ENCODE measurements at regions not wholly inside any gene's neighbourhood (a gene's known extent, or its start where the extent isn't known, plus 50 kb on each side); places are given as distances from the start of the nearest gene placed in this dataset.

GRCh38 chr20:40589581-40589980 is 99.5 kb downstream of the MAFB start:
- TF ChIP-seq, protein P1, sequence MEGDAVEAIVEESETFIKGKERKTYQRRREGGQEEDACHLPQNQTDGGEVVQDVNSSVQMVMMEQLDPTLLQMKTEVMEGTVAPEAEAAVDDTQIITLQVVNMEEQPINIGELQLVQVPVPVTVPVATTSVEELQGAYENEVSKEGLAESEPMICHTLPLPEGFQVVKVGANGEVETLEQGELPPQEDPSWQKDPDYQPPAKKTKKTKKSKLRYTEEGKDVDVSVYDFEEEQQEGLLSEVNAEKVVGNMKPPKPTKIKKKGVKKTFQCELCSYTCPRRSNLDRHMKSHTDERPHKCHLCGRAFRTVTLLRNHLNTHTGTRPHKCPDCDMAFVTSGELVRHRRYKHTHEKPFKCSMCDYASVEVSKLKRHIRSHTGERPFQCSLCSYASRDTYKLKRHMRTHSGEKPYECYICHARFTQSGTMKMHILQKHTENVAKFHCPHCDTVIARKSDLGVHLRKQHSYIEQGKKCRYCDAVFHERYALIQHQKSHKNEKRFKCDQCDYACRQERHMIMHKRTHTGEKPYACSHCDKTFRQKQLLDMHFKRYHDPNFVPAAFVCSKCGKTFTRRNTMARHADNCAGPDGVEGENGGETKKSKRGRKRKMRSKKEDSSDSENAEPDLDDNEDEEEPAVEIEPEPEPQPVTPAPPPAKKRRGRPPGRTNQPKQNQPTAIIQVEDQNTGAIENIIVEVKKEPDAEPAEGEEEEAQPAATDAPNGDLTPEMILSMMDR (conservative IDR thresholded peaks at IDR 0.05): no peak

GRCh38 chr20:40588891-40589290 is 100.1 kb downstream of the MAFB start:
- TF ChIP-seq, protein P1 (conservative IDR thresholded peaks at IDR 0.05): no peak
- no peak overlapping the region for H3K27ac ChIP-seq

More at GRCh38 chr20:40589581-40589980, 99.5 kb downstream of the MAFB start:
- no peak overlapping the region for H3K27ac ChIP-seq

DNA sequence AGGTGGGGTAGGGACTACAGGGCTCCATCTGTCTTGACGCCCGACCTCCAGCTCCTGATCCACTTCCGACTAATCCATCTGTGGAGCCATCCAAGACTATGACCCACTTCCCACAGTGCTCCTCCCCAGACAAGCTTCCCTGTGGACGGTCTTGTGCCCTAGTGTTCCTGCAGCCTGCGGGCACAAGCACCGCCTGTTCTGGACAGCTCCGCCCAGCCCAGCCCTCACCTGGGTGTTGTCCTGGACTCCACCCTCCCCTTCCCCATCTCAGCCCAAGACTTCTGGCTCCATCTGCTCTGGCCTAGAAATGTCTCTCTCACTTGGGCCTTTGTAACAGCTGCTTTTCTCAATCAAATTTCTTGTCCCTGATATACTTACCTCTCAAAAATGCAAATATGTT is 102.0 kb downstream of the MAFB start:
- TF ChIP-seq, protein P1 (conservative IDR thresholded peaks at IDR 0.05): no peak
- no peak overlapping the region for H3K27ac ChIP-seq

- TF ChIP-seq, protein P1 (conservative IDR thresholded peaks at IDR 0.05): no peak
- H3K27ac ChIP-seq: no peak overlapping the region
Measured at GRCh38 chr20:40584130-40584809, 104.8 kb downstream of the MAFB start.

- TF ChIP-seq, protein P1 (conservative IDR thresholded peaks at IDR 0.05): no peak
- no peak overlapping the region for H3K27ac ChIP-seq
Measured at GRCh38 chr20:40583636-40584035, 105.4 kb downstream of the MAFB start.

DNA sequence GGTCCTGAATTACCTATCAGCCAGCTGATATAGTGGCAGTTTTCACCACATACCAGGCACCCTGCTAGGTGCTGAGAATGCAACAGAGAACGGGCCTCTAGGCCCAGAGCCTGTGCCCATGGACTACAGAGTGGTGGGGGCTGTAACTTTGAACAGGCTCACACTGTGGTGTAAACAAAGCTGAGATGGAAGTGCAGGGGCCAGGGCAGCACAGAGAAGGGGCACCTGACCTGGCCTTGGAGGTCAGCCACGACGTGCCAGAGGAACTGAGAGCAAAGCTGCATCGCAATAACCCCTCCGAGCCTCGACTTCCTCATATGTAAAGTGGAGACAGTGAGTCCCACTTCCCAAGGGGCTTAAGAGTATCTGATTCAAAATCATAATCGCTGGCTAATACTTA is 105.8 kb downstream of the MAFB start:
- TF ChIP-seq, protein P1 (conservative IDR thresholded peaks at IDR 0.05): no peak
- H3K27ac ChIP-seq: no peak overlapping the region

GRCh38 chr20:40582531-40582930 is 106.5 kb downstream of the MAFB start:
- TF ChIP-seq, protein P1 (conservative IDR thresholded peaks at IDR 0.05): no peak
- H3K27ac ChIP-seq: no peak overlapping the region

Data from VCaP (cell line).